GM21526 (cell line): ENCODE measurements at regions not wholly inside any gene's neighbourhood (a gene's known extent, or its start where the extent isn't known, plus 50 kb on each side); places are given as distances from the start of the nearest gene placed in this dataset.
"Not testable (repeated sequence)": the region's sequence is repeated elsewhere in the genome, so short reads cannot be mapped to it uniquely, and the experiment has no call there.

Experiments
- ATAC-seq: cut with Tn5 transposase; IDR thresholded peaks from one replicate; pipeline ENCODE4 v1.9.1; 2021; ENCODE audit warnings: moderate library complexity; ENCODE audit not compliant: unreplicated experiment, low FRiP score

DNA sequence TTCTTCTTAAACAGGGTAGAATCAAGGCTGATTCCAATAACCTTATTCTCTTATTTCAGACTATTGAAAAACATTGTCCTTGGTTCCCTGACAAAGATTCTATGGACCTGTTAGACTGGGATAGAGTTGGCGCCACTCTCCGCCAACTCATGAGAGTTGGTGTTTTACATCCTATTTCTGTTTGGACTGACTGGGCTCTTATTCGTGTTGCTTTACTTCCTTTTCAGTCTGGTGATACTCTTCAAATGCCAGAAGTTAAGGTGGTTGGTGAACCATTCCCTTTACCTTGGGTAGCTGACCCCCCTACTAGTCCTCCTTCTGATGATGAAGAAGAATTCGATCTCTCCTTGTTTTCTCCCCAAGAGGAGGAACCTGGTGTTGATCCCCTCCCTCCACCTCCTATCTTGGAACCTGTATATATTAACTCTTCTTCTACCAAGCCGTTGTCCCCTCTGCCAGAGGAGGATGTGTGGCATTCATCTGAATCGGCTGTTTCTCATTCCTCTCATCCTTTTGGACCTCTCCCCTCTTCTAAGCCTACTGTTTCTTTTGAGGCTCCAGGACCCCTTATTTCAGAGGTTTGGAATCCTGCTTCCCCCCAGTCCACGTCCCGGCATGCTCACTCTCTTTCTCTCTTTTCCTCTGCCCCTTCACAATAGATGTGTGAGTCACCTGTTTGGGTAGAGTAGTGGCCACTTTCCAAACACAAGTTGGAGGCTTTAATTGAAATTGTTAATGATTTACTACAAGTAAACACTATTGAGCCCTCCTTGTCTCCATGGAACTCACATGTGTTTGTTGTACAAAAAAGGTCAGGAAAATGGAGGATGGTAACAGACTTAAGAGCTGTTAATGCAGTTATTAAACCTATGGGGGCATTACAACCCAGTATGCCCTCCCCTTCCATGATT lies 585.7 kb downstream of the NSUN3 start:
- ATAC-seq = not testable (repeated sequence)

DNA sequence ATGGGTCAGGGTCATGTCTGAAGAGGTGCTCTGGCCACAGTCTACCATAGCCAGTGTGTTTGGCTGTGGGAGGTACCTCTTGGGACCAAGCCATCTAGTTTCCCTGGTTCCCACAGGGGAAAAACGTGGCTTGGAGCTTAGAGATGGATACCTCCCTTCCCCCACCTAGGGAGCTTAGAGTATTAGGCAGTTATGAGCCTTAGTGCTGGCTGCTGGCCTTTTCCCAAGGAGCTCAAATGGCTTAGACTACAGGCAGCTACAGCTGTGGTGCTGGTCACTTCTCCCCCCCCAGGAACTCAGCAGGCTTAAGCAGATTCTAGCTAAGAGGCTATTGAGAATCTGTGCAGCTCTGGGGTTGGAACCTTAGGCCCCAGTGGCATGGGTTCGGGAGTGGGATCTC lies 591.2 kb downstream of the NSUN3 start:
- ATAC-seq = no peak

DNA sequence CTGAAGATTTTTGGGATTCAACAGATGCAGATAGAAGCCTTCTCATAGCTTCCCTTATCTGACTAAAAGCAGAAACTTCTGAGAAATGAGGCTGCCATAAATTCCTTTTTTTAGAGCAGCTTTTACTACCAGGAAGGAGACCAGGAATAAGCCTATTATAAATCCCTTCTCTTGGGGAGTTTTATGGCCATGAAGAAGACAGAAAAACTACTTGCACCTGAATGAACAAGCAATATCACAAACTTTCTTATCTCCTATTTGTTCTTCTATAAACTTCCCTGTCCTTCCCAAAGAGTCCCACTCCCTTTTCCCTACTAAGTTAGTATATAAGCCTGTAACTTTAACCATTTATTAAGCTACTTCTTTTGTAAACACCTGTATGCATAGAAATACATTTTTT lies 603.1 kb downstream of the NSUN3 start:
- ATAC-seq = no peak

DNA sequence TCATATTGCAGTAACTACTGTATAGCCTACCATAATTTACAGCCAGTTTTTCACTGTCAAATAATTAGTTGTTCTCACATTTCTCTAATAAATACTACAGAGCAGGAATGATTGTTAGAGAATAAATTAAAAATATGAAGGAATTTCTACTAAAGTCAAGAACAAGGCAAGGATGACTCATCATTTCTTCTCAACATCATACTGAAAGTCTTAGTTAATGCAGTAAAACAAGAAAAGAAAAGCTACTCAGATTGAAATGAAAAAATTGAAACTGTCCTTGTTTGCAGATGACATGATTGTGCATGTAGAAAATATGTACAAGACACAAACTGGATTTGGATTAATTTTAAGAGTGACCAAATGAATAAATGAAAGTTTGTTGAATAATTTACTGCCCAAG lies 608.2 kb downstream of the NSUN3 start:
- ATAC-seq = no peak

GRCh38 chr3:94673876-94674275 lies 611.0 kb downstream of the NSUN3 start:
- ATAC-seq = no peak

DNA sequence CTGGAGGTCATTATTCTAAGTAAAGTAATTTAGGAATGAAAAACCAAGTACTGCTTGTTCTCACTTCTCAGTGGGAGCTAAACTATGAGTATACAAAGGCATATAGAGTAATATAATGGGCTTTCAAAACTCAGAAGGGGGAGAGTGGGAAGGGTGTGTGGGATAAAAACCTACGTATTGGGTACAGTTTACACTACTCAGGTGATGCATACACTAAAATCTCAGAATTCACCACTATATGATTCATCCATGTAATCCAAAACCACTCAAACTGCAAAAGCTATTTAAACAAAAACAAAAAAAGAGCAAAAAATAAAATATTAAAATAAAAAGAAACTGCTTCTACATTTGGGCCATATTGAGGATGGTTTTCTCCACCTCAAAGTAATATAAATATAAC lies 623.3 kb downstream of the NSUN3 start:
- no peak for ATAC-seq

DNA sequence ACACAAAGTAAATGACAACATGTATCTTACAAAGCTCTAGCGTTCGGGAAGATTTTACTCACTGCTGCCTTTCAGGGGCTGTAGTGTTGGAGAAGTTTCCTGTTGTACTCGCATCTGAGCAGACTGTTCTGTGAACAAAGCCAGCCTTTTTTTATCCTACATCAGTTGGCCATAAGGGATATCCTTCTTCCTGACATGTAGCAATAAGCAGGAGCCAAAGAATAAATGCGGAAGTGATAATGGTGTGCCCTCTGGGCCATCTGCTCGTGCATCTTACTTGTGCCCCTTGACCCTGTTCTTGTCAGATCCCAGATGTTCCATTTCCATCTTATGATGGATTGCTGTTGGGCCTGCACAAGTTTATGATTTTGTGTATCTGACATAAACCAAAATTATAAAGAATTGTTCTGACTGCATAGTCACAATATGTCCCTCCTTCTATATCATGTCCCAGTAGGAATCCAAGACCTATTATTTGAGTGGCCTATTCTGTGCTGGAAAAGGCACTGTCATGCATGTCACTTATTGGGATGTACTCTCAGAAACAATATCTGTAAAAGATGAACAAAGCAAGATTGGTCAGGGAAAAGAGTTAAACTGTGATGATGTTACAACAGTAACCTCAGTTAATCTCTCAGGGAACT lies 631.3 kb downstream of the NSUN3 start:
- no peak for ATAC-seq

DNA sequence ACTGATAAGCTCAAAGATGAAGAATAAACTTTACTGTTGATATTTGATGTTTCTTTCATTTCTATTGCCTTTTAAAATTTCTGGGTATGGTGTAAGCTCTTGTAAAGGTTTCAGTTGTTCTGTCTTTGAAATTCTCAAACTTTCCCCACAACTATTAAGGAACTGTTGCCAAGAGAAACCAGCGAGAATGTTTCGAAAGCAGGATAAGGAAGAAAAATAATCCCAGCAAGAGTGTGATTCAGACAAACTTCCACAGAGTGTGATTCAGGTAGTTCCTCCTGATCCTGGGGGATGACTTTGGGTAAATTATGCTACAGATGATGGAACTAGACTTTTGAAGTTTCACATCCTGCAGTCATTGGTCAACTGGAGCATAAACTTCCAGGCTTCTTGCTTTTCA lies 632.0 kb downstream of the NSUN3 start:
- ATAC-seq = no peak

DNA sequence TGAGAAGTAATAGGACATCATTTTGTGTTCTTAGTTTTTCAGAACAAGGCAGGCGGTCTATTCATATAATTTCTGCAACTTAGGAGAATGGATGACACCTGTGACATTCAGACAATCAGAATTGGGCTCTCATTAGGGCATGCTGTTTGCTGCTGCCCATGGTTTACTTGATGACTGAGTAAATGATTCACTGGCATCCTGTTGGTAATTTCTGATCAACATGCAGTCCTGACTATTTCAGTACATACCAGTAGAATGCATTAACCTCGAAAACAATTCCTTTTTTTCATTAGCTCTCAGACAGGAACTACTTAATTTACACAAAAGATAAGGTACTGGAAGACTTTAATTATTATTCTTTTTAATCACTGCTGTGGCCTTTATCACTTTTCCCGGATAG lies 641.6 kb downstream of the NSUN3 start:
- ATAC-seq = no peak

GRCh38 chr3:94709249-94709902 lies 646.5 kb downstream of the NSUN3 start:
- ATAC-seq = no peak

DNA sequence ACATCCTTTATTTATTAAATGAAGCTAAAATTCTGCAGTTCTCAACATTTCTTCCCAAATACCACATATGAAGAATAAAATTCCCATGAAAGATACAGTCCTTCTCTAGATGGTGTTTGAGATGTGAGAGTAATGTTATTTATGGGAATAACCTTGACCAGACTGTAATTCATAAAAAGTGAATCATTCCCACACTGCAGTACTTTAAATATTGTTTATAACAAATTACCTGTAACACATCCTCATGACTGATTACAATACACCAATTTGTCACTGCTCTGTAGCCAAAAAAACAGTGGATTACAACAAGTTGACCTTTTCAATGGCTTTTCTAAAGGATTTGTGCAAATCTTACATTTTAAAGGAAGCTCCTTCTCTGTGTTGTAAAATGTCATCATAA lies 651.3 kb downstream of the NSUN3 start:
- no peak for ATAC-seq

GRCh38 chr3:94716326-94717018 lies 653.6 kb downstream of the NSUN3 start:
- ATAC-seq = no peak

DNA sequence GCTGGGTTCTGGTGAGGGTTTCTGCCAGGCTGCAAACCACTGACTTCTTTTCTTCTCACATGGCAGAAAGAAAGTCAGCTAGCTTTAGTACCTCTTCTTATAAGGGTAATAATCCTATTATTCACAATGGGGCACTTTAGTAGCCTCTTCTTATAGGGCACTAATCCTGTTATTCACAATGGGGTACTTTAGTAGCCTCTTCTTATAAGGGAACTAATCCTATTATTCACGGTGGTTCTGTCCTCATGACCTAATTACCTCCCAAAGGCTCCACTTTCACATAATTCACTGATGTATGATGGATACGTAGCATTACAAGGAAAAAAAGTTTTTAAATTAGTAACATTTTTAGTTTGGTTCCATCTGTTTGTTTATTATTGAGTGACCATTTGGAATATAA lies 671.3 kb downstream of the NSUN3 start:
- no peak for ATAC-seq

GRCh38 chr3:94735354-94735753 lies 672.5 kb downstream of the NSUN3 start:
- no peak for ATAC-seq

GRCh38 chr3:94737116-94737515 lies 674.3 kb downstream of the NSUN3 start:
- no peak for ATAC-seq

DNA sequence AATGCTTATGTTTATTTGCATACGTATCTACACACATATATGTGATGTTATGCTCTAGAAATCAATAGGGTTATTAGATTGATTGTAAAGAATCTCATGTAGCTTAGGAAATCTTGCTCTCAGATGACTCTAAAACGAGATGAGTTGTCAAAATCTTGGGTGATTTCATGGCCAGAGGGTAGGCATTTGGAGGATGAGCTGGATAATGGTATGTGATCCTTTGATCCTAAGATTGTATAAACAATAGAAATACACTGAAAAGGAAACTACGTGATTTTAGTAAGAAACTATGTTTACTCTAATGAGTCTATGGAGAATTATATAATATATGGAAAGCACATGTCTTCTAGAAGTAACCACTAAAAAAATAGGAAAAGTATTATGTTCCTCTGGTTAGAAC lies 676.6 kb downstream of the NSUN3 start:
- no peak for ATAC-seq

GRCh38 chr3:94758751-94759150 lies 695.9 kb downstream of the NSUN3 start:
- ATAC-seq = no peak

GRCh38 chr3:94772402-94772801 lies 709.5 kb downstream of the NSUN3 start:
- no peak for ATAC-seq

GRCh38 chr3:94775746-94776145 lies 712.9 kb downstream of the NSUN3 start:
- no peak for ATAC-seq

GRCh38 chr3:94776401-94776915 lies 713.6 kb downstream of the NSUN3 start:
- no peak for ATAC-seq

GRCh38 chr3:94778289-94778688 lies 715.4 kb downstream of the NSUN3 start:
- no peak for ATAC-seq
